ENCODE measurements at regions not wholly inside any gene's neighbourhood (a gene's known extent, or its start where the extent isn't known, plus 50 kb on each side); places are given as distances from the start of the nearest gene placed in this dataset.

- DNase-seq = no peak
Observed at GRCh38 chr13:106349080-106349931, 186.2 kb downstream of the EFNB2 start.

- DNase-seq = peak; percentile 76
Observed at GRCh38 chr13:106348075-106348840, 187.2 kb downstream of the EFNB2 start.

DNA sequence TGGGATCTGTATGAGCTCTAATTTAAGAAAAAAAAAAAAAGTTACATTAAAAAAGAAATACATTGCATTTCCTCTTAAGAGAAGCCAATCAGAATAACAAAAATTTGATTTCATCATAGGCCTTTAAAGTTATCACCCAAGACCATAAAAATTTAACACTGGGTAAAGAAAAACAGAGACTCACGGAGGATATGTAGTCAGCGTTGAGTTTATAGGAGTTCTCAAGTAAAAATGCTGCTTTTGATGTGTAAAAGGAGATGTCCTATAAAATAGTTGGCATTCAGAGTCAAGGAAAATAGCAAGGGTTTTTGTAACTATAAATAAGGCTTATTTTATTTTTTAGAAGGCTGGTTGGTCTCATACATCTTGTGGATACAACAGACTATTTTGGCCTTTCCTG, 191.1 kb downstream of the EFNB2 start:
- DNase-seq = no peak

DNA sequence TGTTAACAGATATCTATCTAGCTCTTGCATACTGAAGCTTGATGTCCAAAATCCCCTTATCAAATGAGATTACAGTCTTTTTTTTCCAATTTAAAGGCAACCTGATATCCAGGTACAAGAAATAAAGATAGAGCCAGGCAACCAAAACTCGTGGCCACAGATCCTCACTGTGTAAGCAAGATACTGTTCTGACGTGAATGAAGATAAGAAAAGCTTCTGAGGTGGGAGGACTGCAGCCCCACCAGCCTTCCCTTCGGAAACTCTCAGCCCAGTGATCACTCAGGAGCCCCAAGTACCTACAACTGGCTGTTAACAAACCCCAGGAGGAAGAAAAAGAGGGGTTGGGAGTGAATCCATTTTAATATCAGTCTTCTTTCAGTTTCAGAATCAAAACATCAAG, 191.6 kb downstream of the EFNB2 start:
- DNase-seq = peak; percentile 58

DNA sequence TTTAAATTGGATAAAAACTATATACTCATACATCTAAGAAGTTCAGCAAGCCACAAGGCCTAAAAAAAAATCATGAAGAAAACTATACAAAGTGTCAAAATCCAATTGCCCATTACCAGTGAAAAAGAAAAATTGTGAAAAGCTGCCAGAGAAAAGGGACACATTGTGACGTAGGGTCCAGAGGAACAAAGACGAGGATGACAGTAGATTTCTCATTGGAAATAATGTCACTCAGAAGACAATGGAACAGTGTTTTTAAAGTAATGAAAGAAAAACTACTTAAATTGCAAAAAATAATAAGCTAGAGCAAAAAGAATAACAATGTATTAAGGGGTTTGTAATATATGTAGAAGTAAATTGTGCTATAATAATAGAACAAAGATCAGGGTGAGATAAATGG, 195.2 kb downstream of the EFNB2 start:
- DNase-seq = no peak

DNA sequence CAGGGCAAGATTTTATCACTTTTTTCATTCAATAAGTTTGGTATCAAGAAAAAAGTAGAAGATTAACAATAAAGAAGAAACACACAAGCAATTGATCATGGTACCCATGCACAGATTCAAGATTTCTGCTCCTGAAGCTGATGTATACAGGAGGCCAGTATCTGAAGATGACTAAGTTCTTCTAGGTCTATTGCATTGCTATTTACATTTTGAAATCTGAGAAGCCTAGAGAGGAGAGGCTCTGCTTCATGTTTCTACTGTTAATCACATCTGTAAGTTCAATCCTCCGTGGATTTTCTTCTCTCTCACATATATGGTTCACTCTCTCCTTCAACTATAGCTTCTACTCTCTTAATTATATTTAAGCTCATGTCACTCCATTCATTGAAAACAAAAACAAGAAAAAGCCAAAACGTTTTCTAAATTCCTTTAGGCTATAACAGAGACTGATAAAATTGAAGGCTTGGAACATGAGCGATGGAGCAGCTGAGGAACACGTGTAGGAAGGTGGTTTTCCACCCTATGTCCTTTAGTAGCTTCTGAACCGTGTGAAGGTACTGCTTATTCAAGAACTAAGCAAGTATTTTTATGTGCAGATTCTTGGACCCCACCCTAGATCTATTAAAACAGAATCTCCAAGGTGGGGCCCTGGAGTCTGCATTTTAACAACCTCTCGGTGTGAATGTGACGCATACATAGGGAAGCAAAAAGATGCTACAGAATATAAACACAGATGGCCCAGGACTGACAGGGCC, 198.2 kb downstream of the EFNB2 start:
- no peak for DNase-seq

DNA sequence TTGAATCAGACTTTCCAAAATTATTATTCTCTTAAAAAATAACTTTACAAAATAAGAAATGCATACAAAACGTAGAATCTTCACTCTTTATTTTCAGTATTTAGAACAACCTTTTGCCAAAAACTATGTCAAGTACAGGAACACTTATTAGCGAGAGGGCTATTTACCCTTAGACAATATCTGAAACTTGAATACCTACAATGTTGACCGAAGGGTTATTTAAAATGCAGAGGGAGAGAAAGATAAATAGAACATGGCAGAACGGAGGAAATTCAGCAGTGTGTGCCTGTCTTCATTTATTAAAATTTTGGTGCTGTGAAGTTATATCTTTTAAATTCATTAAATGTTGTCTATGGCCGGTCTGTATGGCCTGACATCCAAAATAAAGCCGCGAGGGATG, 198.8 kb downstream of the EFNB2 start:
- no peak for DNase-seq

- no peak for DNase-seq
Observed at GRCh38 chr13:106332621-106333020, 202.8 kb downstream of the EFNB2 start.

- no peak for DNase-seq
Observed at GRCh38 chr13:106331116-106331515, 204.3 kb downstream of the EFNB2 start.

DNA sequence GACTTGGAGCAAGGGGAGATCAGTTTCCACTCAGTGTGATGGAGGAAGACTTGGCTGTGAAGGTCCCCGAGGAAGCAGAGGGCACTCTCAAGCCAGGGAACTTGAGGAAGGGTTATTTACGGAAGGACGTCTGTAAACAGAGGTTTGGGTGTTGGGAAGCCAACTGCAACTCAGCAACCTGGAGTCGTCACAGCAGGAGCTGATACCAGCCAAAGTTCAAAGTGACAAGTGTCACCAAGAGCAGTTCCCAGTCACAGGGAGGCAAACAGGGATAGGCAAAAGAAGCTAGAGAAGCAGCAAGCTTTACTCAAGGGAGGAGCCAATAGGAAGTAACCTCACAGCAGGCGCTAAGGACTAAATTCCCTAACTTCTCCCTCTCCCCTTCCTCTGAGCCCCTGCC, 205.5 kb downstream of the EFNB2 start:
- DNase-seq = no peak

DNA sequence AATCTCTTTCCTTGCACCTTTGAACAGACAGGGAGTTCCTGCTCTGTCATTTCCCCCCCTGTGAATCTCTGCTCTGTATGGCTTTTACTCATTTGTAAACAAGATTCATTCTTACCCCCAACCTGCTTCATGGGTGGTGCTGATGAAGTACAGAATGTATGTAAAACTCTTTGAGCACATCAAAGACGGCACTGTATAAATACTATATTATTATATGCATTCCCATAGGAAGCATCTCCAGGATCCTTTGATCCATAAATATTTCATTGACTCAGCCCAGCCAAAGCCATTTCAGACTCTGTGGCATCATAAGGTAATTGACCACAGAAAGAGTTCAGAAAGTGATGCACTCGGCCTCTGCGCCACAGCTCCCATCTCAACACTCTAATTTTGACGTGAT, 208.7 kb downstream of the EFNB2 start:
- DNase-seq = no peak

- DNase-seq = no peak
Observed at GRCh38 chr13:106324444-106324843, 211.0 kb downstream of the EFNB2 start.

DNA sequence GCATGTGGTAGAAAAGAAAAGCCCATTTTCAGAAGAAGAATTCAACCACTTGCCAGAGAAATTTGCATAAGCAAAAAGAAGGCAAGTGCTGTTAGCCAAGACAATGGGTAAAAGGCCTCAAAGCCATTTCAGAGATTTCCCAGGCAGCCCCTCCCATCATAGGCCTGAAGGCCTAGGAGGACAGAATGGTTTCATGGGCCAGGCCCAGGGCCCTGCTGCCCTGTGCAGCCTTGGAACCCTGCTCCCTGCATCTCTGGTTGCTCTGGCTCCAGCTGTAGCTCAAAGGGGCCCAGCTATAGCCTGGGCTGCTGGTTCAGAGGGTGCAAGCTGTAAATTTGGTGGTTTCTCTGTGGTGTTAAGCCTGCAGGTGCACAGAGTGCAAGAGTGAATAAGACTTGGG, 212.8 kb downstream of the EFNB2 start:
- no peak for DNase-seq

GRCh38 chr13:106318941-106319411, 216.5 kb downstream of the EFNB2 start:
- DNase-seq = peak; percentile 93

- DNase-seq = no peak
Observed at GRCh38 chr13:106314417-106314816, 221.0 kb downstream of the EFNB2 start.

DNA sequence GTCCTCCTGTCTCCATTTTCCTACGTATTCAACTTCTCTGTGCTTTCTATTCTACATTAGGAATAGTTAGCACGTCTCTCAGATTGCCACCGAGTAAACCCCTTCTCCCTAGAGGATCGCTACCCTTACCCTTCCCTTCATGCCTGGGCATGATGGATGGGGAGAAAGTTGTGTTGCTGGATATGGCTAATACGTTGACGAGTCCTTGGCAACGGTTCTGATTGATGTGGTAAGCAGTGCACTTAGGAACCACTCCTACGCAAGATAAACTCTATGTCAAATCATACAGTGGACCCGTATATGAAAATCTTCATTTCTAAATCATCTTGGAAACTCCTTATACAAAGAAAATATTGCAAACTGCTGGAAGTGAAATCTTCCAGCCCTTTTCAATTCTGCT, 224.5 kb downstream of the EFNB2 start:
- DNase-seq = peak; percentile 24

DNA sequence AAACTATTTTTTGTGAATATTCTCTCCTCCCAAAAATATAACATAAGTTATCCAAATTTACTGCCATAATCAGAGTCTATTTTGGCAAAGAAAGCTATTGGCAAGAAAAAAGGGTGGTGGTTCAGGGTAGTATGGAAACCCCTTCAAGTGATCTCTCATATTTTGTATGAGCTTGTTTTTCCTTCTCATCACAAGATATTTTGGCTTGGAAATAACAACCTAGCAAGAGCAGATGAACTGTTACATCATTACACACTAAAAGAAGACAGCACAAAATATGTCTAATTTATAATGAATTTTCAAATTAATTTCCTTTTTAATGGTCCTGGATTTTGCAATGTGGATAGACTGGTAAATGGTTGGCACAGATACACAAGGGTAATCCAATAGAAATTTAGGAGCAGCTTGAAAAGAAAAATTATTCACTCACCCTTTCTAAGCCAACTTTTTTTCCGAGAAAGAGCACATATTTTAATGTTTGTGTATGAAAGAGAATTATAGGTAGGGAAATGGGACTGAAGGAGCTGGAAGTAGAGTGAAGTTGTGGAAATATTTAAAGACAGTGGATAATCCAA, 225.1 kb downstream of the EFNB2 start:
- DNase-seq = no peak

- no peak for DNase-seq
Observed at GRCh38 chr13:106306748-106307277, 228.6 kb downstream of the EFNB2 start.

- DNase-seq = no peak
Observed at GRCh38 chr13:106302843-106303242, 232.6 kb downstream of the EFNB2 start.

GRCh38 chr13:106302011-106302410, 233.5 kb downstream of the EFNB2 start:
- DNase-seq = no peak

- no peak for DNase-seq
Observed at GRCh38 chr13:106299621-106300020, 235.8 kb downstream of the EFNB2 start.

DNA sequence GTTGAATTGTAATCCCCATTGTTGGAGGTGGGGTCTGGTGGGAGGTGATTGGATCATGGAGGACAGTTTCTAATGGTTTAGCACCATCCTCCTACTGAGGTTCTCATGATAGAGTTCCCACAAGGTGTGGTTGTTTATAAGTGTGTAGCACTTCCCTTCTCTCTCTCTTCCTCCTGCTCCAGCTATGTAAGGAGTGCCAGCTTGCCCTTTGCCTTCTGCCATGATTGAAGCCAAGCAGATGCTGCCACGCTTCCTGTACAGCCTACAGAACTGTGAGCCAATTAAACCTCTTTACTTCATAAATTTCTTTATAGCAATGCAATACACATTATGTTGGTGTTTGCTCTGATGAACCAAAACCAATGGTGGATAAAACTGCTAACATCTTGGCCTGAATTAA, 238.2 kb downstream of the EFNB2 start:
- no peak for DNase-seq

DNA sequence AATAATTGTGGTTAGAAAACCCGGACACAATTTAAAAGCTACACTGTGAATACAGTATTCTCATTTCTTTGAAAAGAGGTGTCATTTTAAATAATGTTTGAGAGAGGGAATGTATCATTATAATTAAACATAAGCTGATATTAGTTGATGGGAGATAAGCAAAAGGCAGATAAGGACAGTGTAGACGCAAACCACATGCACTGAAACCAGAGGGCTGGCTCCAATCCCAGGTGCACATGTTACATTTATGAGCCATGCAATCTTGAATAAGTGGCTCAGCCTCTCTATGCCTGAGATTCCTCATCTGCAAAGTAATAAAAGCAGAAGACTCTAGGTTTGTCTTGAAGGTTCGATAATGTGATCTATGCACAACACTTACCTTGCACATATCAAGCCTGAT, 238.7 kb downstream of the EFNB2 start:
- peak; percentile 15 for DNase-seq
